ENCODE measurements at regions not wholly inside any gene's neighbourhood (a gene's known extent, or its start where the extent isn't known, plus 50 kb on each side); places are given as distances from the start of the nearest gene placed in this dataset.

- no peaks in the 10 kb centered on the region for H3K27me3 ChIP-seq
- DNase-seq: no peak
- H3K4me3 ChIP-seq: no peak overlapping the region
- no peaks in the 10 kb centered on the region for H3K36me3 ChIP-seq
- H3K9me3 ChIP-seq: no peaks in the 10 kb centered on the region
Measured at GRCh38 chr20:20831794-20832193, 119.3 kb upstream of the RALGAPA2 start.

- H3K9me3 ChIP-seq: no peaks in the 10 kb centered on the region
- H3K36me3 ChIP-seq: no peaks in the 10 kb centered on the region
- no peak for DNase-seq
- H3K4me3 ChIP-seq: no peak overlapping the region
- no peaks in the 10 kb centered on the region for H3K27me3 ChIP-seq
Measured at GRCh38 chr20:20829681-20830080, 117.2 kb upstream of the RALGAPA2 start.

GRCh38 chr20:20827992-20828597, 115.7 kb upstream of the RALGAPA2 start:
- H3K4me3 ChIP-seq: no peak overlapping the region
- no peaks in the 10 kb centered on the region for H3K36me3 ChIP-seq
- DNase-seq: no peak
- H3K9me3 ChIP-seq: no peaks in the 10 kb centered on the region
- no peaks in the 10 kb centered on the region for H3K27me3 ChIP-seq

GRCh38 chr20:20824924-20825584, 112.6 kb upstream of the RALGAPA2 start:
- Histone ChIP-seq H3K36me3 (no peaks in the 10 kb centered on the region), H3K4me3 (no peak overlapping the region), H3K9me3 (no peaks in the 10 kb centered on the region), H3K27me3 (no peaks in the 10 kb centered on the region)
- DNase-seq: no peak

GRCh38 chr20:20823476-20823881, 111.0 kb upstream of the RALGAPA2 start:
- no peaks in the 10 kb centered on the region for H3K27me3 ChIP-seq
- no peak for DNase-seq
- no peaks in the 10 kb centered on the region for H3K9me3 ChIP-seq
- H3K36me3 ChIP-seq: no peaks in the 10 kb centered on the region
- no peak overlapping the region for H3K4me3 ChIP-seq

- H3K36me3 ChIP-seq: no peaks in the 10 kb centered on the region
- DNase-seq: no peak
- H3K9me3 ChIP-seq: no peaks in the 10 kb centered on the region
- H3K4me3 ChIP-seq: no peak overlapping the region
- H3K27me3 ChIP-seq: no peaks in the 10 kb centered on the region
Measured at GRCh38 chr20:20821484-20822260, 109.2 kb upstream of the RALGAPA2 start.

GRCh38 chr20:20820785-20821483, 108.5 kb upstream of the RALGAPA2 start:
- DNase-seq: no peak
- no peaks in the 10 kb centered on the region for H3K27me3 ChIP-seq
- H3K4me3 ChIP-seq: no peak overlapping the region
- H3K9me3 ChIP-seq: no peaks in the 10 kb centered on the region
- no peaks in the 10 kb centered on the region for H3K36me3 ChIP-seq

GRCh38 chr20:20820104-20820503, 107.7 kb upstream of the RALGAPA2 start:
- Histone ChIP-seq H3K27me3 (no peaks in the 10 kb centered on the region), H3K4me3 (no peak overlapping the region), H3K36me3 (no peaks in the 10 kb centered on the region), H3K9me3 (no peaks in the 10 kb centered on the region)
- no peak for DNase-seq

GRCh38 chr20:20816969-20817755, 104.7 kb upstream of the RALGAPA2 start:
- no peak for DNase-seq
- Histone ChIP-seq H3K27me3 (no peaks in the 10 kb centered on the region), H3K36me3 (no peaks in the 10 kb centered on the region), H3K4me3 (no peak overlapping the region), H3K9me3 (no peaks in the 10 kb centered on the region)

- Histone ChIP-seq H3K27me3 (no peaks in the 10 kb centered on the region), H3K36me3 (no peaks in the 10 kb centered on the region), H3K9me3 (no peaks in the 10 kb centered on the region), H3K4me3 (no peak overlapping the region)
- no peak for DNase-seq
Measured at GRCh38 chr20:20815711-20816455, 103.4 kb upstream of the RALGAPA2 start.

GRCh38 chr20:20814685-20815084, 102.2 kb upstream of the RALGAPA2 start:
- H3K27me3 ChIP-seq: no peaks in the 10 kb centered on the region
- H3K9me3 ChIP-seq: no peaks in the 10 kb centered on the region
- H3K4me3 ChIP-seq: no peak overlapping the region
- H3K36me3 ChIP-seq: no peaks in the 10 kb centered on the region
- no peak for DNase-seq

GRCh38 chr20:20812136-20812535, 99.7 kb upstream of the RALGAPA2 start:
- H3K36me3 ChIP-seq: no peaks in the 10 kb centered on the region
- DNase-seq: no peak
- no peaks in the 10 kb centered on the region for H3K27me3 ChIP-seq
- H3K4me3 ChIP-seq: no peak overlapping the region
- no peaks in the 10 kb centered on the region for H3K9me3 ChIP-seq

GRCh38 chr20:20808016-20808415, 95.6 kb upstream of the RALGAPA2 start:
- Histone ChIP-seq H3K36me3 (no peaks in the 10 kb centered on the region), H3K4me3 (no peak overlapping the region), H3K27me3 (no peaks in the 10 kb centered on the region), H3K9me3 (no peaks in the 10 kb centered on the region)
- no peak for DNase-seq

GRCh38 chr20:20806121-20807095, 94.0 kb upstream of the RALGAPA2 start:
- Histone ChIP-seq H3K27me3 (no peaks in the 10 kb centered on the region), H3K4me3 (no peak overlapping the region), H3K9me3 (no peaks in the 10 kb centered on the region), H3K36me3 (no peaks in the 10 kb centered on the region)
- DNase-seq: no peak

GRCh38 chr20:20803011-20803410, 90.6 kb upstream of the RALGAPA2 start:
- no peaks in the 10 kb centered on the region for H3K9me3 ChIP-seq
- DNase-seq: no peak

More at GRCh38 chr20:20803011-20803410, 90.6 kb upstream of the RALGAPA2 start:
- H3K4me3 ChIP-seq: no peak overlapping the region
- no peaks in the 10 kb centered on the region for H3K27me3 ChIP-seq
- H3K36me3 ChIP-seq: no peaks in the 10 kb centered on the region

All from MG63 (cell line).